ENCODE measurements at regions not wholly inside any gene's neighbourhood (a gene's known extent, or its start where the extent isn't known, plus 50 kb on each side); places are given as distances from the start of the nearest gene placed in this dataset.

DNA sequence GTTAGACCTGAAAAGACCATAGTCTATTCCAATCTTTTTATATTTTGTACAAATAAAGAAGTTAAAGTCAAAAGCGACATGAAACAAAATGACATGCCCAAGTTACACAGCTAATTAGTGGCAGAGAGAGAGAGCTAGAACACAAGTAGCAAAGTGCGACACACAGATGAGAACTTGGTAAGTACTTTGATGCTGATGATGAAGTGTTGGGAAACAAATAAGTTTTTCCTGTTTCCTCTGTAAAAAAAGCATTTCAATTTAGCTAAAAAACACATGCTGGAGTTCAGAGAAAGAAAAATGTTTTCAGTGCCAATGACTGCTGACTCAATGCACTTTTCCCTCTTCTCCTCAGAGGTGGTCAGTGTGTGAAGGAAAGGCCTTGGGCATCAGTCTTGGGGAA lies 226.9 kb downstream of the PAX3 start:
- ATAC-seq (no peak), DNase-seq (no peak)
- TF ChIP-seq POLR2A (IDR thresholded peaks at IDR 0.05) = no peak
- TF ChIP-seq, protein P1, sequence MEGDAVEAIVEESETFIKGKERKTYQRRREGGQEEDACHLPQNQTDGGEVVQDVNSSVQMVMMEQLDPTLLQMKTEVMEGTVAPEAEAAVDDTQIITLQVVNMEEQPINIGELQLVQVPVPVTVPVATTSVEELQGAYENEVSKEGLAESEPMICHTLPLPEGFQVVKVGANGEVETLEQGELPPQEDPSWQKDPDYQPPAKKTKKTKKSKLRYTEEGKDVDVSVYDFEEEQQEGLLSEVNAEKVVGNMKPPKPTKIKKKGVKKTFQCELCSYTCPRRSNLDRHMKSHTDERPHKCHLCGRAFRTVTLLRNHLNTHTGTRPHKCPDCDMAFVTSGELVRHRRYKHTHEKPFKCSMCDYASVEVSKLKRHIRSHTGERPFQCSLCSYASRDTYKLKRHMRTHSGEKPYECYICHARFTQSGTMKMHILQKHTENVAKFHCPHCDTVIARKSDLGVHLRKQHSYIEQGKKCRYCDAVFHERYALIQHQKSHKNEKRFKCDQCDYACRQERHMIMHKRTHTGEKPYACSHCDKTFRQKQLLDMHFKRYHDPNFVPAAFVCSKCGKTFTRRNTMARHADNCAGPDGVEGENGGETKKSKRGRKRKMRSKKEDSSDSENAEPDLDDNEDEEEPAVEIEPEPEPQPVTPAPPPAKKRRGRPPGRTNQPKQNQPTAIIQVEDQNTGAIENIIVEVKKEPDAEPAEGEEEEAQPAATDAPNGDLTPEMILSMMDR (IDR thresholded peaks at IDR 0.05) = no peak
- Histone ChIP-seq H3K36me3 (no peaks in the 10 kb centered on the region), H3K4me3 (no peak overlapping the region), H3K4me1 (no peaks in the 10 kb centered on the region), H3K9me3 (no peaks in the 10 kb centered on the region), H3K27ac (no peak overlapping the region), H3K27me3 (peaks cover 0 to 40% (median 5%) of the 10 kb centered on the region in 9 donors)
- WGBS, 4 donors = 89 to 98% (median 92%) methylated on average over 2 of the region's 2 CpGs
- intact Hi-C loops (cut with DNase I) = no loop called here

DNA sequence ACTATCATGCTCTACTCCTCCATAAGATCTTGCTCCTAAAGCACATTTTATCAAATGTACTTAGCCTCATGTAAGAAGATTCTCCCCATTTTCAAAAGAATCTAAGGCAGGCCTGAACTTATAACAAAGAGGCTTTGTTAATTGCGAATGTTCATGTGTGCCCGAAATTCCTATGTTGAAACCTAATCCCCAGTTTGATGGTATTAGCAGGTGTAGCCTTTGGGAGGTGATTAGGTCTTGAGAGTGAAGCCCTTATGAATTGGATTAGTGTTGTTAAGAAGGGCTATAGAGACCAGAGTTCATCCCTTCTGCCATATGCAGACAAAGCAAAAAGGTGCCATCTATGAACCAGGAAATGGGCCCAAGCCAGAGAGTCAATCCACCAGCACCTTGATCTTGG lies 234.5 kb downstream of the PAX3 start:
- no peaks in the 10 kb centered on the region for H3K9me3 ChIP-seq
- no peaks in the 10 kb centered on the region for H3K4me1 ChIP-seq
- ATAC-seq = no peak
- no peaks in the 10 kb centered on the region for H3K36me3 ChIP-seq
- H3K27ac ChIP-seq = no peak overlapping the region
- intact Hi-C loops (cut with DNase I) = loop anchor here in 2 of 10 donors (5.0 to 10.0 kb wide), 3 partner anchors 241 to 548 kb away; no protein-coding TSS in a partner anchor
- no peak overlapping the region for H3K4me3 ChIP-seq
- no peak for DNase-seq
- 85 to 95% (median 92%) methylated on average over 2 of the region's 2 CpGs for WGBS, 4 donors
- peaks cover 0 to 21% (median 0%) of the 10 kb centered on the region in 9 donors for H3K27me3 ChIP-seq
- no peak for TF ChIP-seq POLR2A (IDR thresholded peaks at IDR 0.05)
- TF ChIP-seq, protein P1 (IDR thresholded peaks at IDR 0.05) = no peak

DNA sequence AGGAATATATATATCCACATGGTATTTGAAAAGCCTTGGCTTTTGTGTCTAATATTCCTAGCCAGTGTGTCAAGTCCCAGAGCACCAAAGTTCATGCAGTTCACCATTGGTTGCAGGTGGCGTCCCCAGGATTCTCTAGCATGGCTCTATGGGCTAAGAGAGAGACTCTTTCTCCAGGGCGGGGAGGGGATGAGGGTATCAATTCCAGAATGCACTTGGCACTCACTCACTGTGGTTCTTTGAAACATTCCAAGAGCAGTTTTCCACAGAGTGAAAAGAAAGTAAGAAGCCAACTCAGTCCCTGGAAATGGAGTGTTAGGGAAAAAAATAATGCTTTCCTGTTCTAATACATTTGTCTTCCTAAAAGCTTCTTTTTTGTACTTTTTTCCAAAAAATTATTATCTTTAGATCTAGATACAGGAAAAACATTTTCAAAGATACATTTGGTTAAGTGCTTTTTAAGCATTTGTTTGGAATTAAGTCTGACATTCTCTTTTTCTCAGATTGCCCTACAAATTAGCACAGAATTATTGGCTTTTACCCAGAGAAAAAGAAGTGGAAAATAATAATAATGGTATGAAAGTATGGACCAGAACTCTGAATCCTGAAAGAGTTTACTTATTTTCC lies 239.9 kb downstream of the PAX3 start:
- H3K27ac ChIP-seq = no peak overlapping the region
- H3K36me3 ChIP-seq = no peaks in the 10 kb centered on the region
- H3K4me1 ChIP-seq = peaks cover 0 to 10% (median 0%) of the 10 kb centered on the region in 12 donors
- ATAC-seq = no peak
- WGBS, 4 donors = 59 to 68% (median 66%) methylated on average over 2 of the region's 2 CpGs
- intact Hi-C loops (cut with DNase I) = loop anchor here in 8 of 10 donors (5.0 to 10.0 kb wide), 7 partner anchors 246 to 556 kb away; no protein-coding TSS in a partner anchor
- TF ChIP-seq, protein P1 (IDR thresholded peaks at IDR 0.05) = no peak
- no peak for TF ChIP-seq POLR2A (IDR thresholded peaks at IDR 0.05)
- H3K9me3 ChIP-seq = no peaks in the 10 kb centered on the region
- H3K4me3 ChIP-seq = no peak overlapping the region
- peaks cover 0 to 48% (median 6%) of the 10 kb centered on the region in 9 donors for H3K27me3 ChIP-seq
- DNase-seq = no peak

DNA sequence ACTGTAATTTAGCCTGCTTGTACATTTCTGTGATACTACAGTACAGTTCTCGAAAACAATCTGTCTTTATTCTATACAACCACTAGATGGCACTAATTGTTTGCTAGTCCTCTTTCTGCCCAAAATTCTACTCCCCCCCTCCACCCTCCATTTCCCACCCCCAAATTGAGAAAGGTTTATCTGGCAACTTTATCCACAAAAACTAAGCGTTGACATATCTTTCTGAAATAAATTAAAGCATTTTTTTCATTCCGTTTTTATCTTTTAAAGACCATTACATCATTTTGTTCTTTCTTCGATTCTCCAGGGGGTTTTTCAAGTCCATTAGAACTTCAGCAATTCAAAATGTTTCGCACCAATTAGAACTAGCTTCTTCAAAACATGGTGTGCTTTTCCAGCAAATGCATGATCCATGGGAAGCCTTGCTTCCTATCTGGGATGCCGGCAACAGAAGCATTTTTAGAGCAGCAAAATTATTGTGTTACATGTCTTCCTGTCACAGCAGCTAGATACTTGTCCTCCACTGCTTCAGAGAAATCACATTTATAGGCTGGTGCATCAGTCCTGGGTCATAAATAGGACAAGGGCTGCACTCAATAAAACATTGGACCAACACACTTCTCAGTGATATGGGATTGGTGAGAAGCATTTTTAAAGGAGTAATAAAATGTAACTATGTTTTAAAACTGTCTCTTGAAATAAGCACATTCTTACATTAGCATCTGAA lies 241.3 kb downstream of the PAX3 start:
- TF ChIP-seq, protein P1 (IDR thresholded peaks at IDR 0.05) = peak; percentile 45 to 77 (median 60)
- TF ChIP-seq POLR2A (IDR thresholded peaks at IDR 0.05) = no peak
- DNase-seq (no peak), ATAC-seq (peak in 2 of 4 donors; percentile 62 to 69)
- no peaks in the 10 kb centered on the region for H3K36me3 ChIP-seq
- intact Hi-C loops (cut with DNase I) = loop anchor here in 9 of 10 donors (1.0 to 10.0 kb wide), 10 partner anchors 247 to 557 kb away; no protein-coding TSS in a partner anchor
- peaks cover 0 to 10% (median 0%) of the 10 kb centered on the region in 12 donors for H3K4me1 ChIP-seq
- no peaks in the 10 kb centered on the region for H3K9me3 ChIP-seq
- H3K27ac ChIP-seq = no peak overlapping the region
- 22 to 30% (median 24%) methylated on average over 6 of the region's 6 CpGs for WGBS, 4 donors
- peaks cover 0 to 61% (median 11%) of the 10 kb centered on the region in 9 donors for H3K27me3 ChIP-seq
- H3K4me3 ChIP-seq = no peak overlapping the region
